Activated T-cell treated with anti-CD3 and anti-CD28 coated beads, Interleukin-2, amount 50 U/mL, for 72 hours (primary cell): ENCODE measurements at regions not wholly inside any gene's neighbourhood (a gene's known extent, or its start where the extent isn't known, plus 50 kb on each side); places are given as distances from the start of the nearest gene placed in this dataset.
A peak's percentile ranks its signal among the peaks of the same experiment; 100 is the strongest.

Experiments used
- ATAC-seq, 2 donors: fragments of 150-1000 bp; cut with Tn5 transposase; replicated peaks in 1 of 2; 2 replicates each; pipeline ENCODE4 v1.10.0; 2021; ENCODE audit warnings: moderate library complexity in 2 of 2, mild to moderate bottlenecking in 1 of 2
- DNase-seq, 2 donors: peaks; one replicate each; pipeline ENCODE4 v3.0.0; 2021 to 2022; ENCODE audit warnings: mixed read lengths in 1 of 2
- H3K27ac Mint-ChIP-seq: one replicate; pipeline ENCODE4 v1.8.0; 2022; ENCODE audit warnings: mild to moderate bottlenecking, moderate library complexity, mixed read lengths
- H3K27me3 Mint-ChIP-seq: one replicate; pipeline ENCODE4 v1.8.0; 2022; ENCODE audit warnings: low read depth, mixed read lengths
- H3K36me3 Mint-ChIP-seq, 2 donors: one replicate each; pipeline ENCODE4 v1.8.0; 2022; ENCODE audit warnings: mixed read lengths in 2 of 2, mild to moderate bottlenecking in 1 of 2; ENCODE audit not compliant: insufficient read depth in 2 of 2
- H3K4me1 Mint-ChIP-seq: one replicate; pipeline ENCODE4 v1.8.0; 2022; ENCODE audit warnings: low read depth, mixed read lengths
- H3K4me3 Mint-ChIP-seq, 2 donors: one replicate each; pipeline ENCODE4 v1.8.0; 2022; ENCODE audit warnings: mild to moderate bottlenecking in 2 of 2, mixed read lengths in 2 of 2, moderate library complexity in 2 of 2
- H3K9me3 Mint-ChIP-seq, 2 donors: one replicate each; pipeline ENCODE4 v1.8.0; 2022; ENCODE audit warnings: mixed read lengths in 2 of 2

- Mint-ChIP-seq H3K4me3 (no peak overlapping the region), H3K4me1 (peaks cover 9% of the 10 kb centered on the region), H3K27me3 (no peaks in the 10 kb centered on the region), H3K36me3 (no peaks in the 10 kb centered on the region), H3K9me3 (no peaks in the 10 kb centered on the region), H3K27ac (no peak overlapping the region)
- ATAC-seq (no peak), DNase-seq (no peak)
Observed at GRCh38 chr9:129343424-129344375, 165.6 kb upstream of the IER5L start.

- ATAC-seq: no peak
- peaks cover 3% of the 10 kb centered on the region for H3K27me3 Mint-ChIP-seq
- H3K36me3 Mint-ChIP-seq: no peaks in the 10 kb centered on the region
- H3K9me3 Mint-ChIP-seq: no peaks in the 10 kb centered on the region
- no peak for DNase-seq
- H3K27ac Mint-ChIP-seq: no peak overlapping the region
- peaks cover 9% of the 10 kb centered on the region for H3K4me1 Mint-ChIP-seq
- no peak overlapping the region for H3K4me3 Mint-ChIP-seq
Observed at GRCh38 chr9:129342591-129343423, 164.7 kb upstream of the IER5L start.

GRCh38 chr9:129341987-129342348 is 163.9 kb upstream of the IER5L start:
- ATAC-seq (no peak), DNase-seq (no peak)
- Mint-ChIP-seq H3K4me1 (peaks cover 9% of the 10 kb centered on the region), H3K9me3 (no peaks in the 10 kb centered on the region), H3K4me3 (no peak overlapping the region), H3K27ac (no peak overlapping the region), H3K27me3 (peaks cover 6% of the 10 kb centered on the region), H3K36me3 (no peaks in the 10 kb centered on the region)

GRCh38 chr9:129341171-129341986 is 163.3 kb upstream of the IER5L start:
- H3K4me1 Mint-ChIP-seq: peaks cover 12% of the 10 kb centered on the region
- peaks cover 6% of the 10 kb centered on the region for H3K27me3 Mint-ChIP-seq
- no peaks in the 10 kb centered on the region for H3K36me3 Mint-ChIP-seq
- no peaks in the 10 kb centered on the region for H3K9me3 Mint-ChIP-seq
- no peak overlapping the region for H3K4me3 Mint-ChIP-seq
- DNase-seq: no peak
- no peak overlapping the region for H3K27ac Mint-ChIP-seq
- no peak for ATAC-seq

- Mint-ChIP-seq H3K27ac (no peak overlapping the region), H3K4me1 (peaks cover 9% of the 10 kb centered on the region), H3K4me3 (no peak overlapping the region), H3K9me3 (no peaks in the 10 kb centered on the region), H3K36me3 (no peaks in the 10 kb centered on the region), H3K27me3 (peaks cover 6% of the 10 kb centered on the region)
- no peak for ATAC-seq
- no peak for DNase-seq
Observed at GRCh38 chr9:129340427-129341170, 162.5 kb upstream of the IER5L start.

- H3K36me3 Mint-ChIP-seq: no peaks in the 10 kb centered on the region
- peaks cover 18% of the 10 kb centered on the region for H3K4me1 Mint-ChIP-seq
- no peaks in the 10 kb centered on the region for H3K9me3 Mint-ChIP-seq
- H3K4me3 Mint-ChIP-seq: no peak overlapping the region
- ATAC-seq (no peak), DNase-seq (no peak)
- no peak overlapping the region for H3K27ac Mint-ChIP-seq
- H3K27me3 Mint-ChIP-seq: peaks cover 6% of the 10 kb centered on the region
Observed at GRCh38 chr9:129339539-129340157, 161.6 kb upstream of the IER5L start.

GRCh38 chr9:129338724-129339430 is 160.8 kb upstream of the IER5L start:
- DNase-seq (no peak), ATAC-seq (no peak)
- no peak overlapping the region for H3K27ac Mint-ChIP-seq
- H3K9me3 Mint-ChIP-seq: no peaks in the 10 kb centered on the region
- no peak overlapping the region for H3K4me3 Mint-ChIP-seq
- H3K36me3 Mint-ChIP-seq: peaks cover 0 to 1% of the 10 kb centered on the region in 2 donors
- peaks cover 6% of the 10 kb centered on the region for H3K27me3 Mint-ChIP-seq
- H3K4me1 Mint-ChIP-seq: peaks cover 25% of the 10 kb centered on the region

GRCh38 chr9:129337336-129338140 is 159.5 kb upstream of the IER5L start:
- Mint-ChIP-seq H3K27me3 (peaks cover 6% of the 10 kb centered on the region), H3K9me3 (no peaks in the 10 kb centered on the region), H3K27ac (no peak overlapping the region), H3K4me3 (peak overlapping the region in 1 of 2 donors; percentile 85), H3K36me3 (peaks cover 0 to 3% of the 10 kb centered on the region in 2 donors), H3K4me1 (peaks cover 29% of the 10 kb centered on the region)
- no peak for ATAC-seq
- no peak for DNase-seq

- Mint-ChIP-seq H3K36me3 (peaks cover 0 to 3% of the 10 kb centered on the region in 2 donors), H3K9me3 (no peaks in the 10 kb centered on the region), H3K4me3 (peak overlapping the region; percentile 82 to 85), H3K27me3 (peaks cover 6% of the 10 kb centered on the region), H3K27ac (no peak overlapping the region), H3K4me1 (peaks cover 29% of the 10 kb centered on the region)
- peak; percentile 56 to 60 for ATAC-seq
- peak; percentile 33 to 43 for DNase-seq
Observed at GRCh38 chr9:129336601-129337331, 158.7 kb upstream of the IER5L start.

GRCh38 chr9:129336130-129336528 is 158.1 kb upstream of the IER5L start:
- DNase-seq (no peak), ATAC-seq (peak in 1 of 2 donors; percentile 14)
- Mint-ChIP-seq H3K9me3 (peaks cover under 1% of the 10 kb centered on the region in 2 donors), H3K4me3 (peak overlapping the region; percentile 82 to 85), H3K27me3 (peaks cover 6% of the 10 kb centered on the region), H3K36me3 (peaks cover under 1 to 5% of the 10 kb centered on the region in 2 donors), H3K4me1 (peaks cover 29% of the 10 kb centered on the region), H3K27ac (no peak overlapping the region)
